ENCODE measurements at regions not wholly inside any gene's neighbourhood (a gene's known extent, or its start where the extent isn't known, plus 50 kb on each side); places are given as distances from the start of the nearest gene placed in this dataset.

DNA sequence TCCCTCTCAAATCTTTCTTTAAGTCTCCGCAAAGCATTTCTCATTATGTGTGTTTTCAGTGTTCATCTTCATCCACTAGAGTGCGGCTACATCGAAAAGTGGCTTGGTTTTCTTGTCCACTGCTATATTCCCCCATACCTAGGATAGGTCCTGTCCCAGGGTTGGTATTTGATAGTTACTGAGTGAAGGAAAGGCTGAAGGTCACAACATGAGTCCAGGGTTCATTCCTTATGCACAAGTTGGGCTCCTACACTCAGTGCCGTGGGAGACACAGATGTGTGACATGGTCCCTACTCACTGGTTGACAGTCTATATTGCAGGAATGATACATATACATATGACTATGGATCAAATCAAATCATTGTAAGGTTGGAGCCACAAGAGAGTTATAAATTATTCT, 55.4 kb upstream of the RELL1 start:
- TF ChIP-seq, protein P1, sequence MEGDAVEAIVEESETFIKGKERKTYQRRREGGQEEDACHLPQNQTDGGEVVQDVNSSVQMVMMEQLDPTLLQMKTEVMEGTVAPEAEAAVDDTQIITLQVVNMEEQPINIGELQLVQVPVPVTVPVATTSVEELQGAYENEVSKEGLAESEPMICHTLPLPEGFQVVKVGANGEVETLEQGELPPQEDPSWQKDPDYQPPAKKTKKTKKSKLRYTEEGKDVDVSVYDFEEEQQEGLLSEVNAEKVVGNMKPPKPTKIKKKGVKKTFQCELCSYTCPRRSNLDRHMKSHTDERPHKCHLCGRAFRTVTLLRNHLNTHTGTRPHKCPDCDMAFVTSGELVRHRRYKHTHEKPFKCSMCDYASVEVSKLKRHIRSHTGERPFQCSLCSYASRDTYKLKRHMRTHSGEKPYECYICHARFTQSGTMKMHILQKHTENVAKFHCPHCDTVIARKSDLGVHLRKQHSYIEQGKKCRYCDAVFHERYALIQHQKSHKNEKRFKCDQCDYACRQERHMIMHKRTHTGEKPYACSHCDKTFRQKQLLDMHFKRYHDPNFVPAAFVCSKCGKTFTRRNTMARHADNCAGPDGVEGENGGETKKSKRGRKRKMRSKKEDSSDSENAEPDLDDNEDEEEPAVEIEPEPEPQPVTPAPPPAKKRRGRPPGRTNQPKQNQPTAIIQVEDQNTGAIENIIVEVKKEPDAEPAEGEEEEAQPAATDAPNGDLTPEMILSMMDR (IDR thresholded peaks at IDR 0.05), result no peak
- TF ChIP-seq POLR2A (IDR thresholded peaks at IDR 0.05), result no peak
